Ovary (tissue), 7 donors: ENCODE measurements at regions not wholly inside any gene's neighbourhood (a gene's known extent, or its start where the extent isn't known, plus 50 kb on each side); places are given as distances from the start of the nearest gene placed in this dataset.

Experiments
- DNase-seq, 5 donors: peaks; one replicate each; pipeline ENCODE4 v3.0.0-alpha.2; 2019 to 2020
- H3K27ac ChIP-seq, 2 donors: fragments of 200-600 bp; one replicate each; pipeline versions ENCODE4 v1.5.1 to v1.8.0; 2019 to 2022
- H3K27me3 ChIP-seq: fragments of 200-600 bp; one replicate; pipeline ENCODE4 v1.8.0; 2022
- H3K36me3 ChIP-seq: fragments of 200-600 bp; sonication (generic); one replicate; pipeline ENCODE4 v1.5.1; 2019
- H3K4me1 ChIP-seq: one replicate; pipeline ENCODE4 v1.8.1; 2013; ENCODE audit warnings: mild to moderate bottlenecking, moderate library complexity; ENCODE audit not compliant: insufficient read depth
- H3K4me3 ChIP-seq: fragments of 200-600 bp; sonication (generic); one replicate; pipeline ENCODE4 v1.5.1; 2017
- H3K9me3 ChIP-seq, 2 donors: fragments of 200-600 bp in 1 of 2; sonication (generic) in 1 of 2; one replicate each; pipeline versions ENCODE4 v1.5.1 to v1.8.1; 2013 to 2019; ENCODE audit warnings: mild to moderate bottlenecking in 1 of 2, moderate library complexity in 1 of 2
- CTCF ChIP-seq, 3 donors: fragments of 450-650 bp in 2 of 3; fragments of 200-600 bp in 1 of 3; IDR thresholded peaks; one replicate each; pipeline versions ENCODE4 v1.5.1 to v1.8.0; 2016 to 2022; ENCODE audit warnings: antibody characterized with exemption in 3 of 3, mild to moderate bottlenecking in 1 of 3
- EP300 ChIP-seq: sonication (generic); formaldehyde crosslinking; IDR thresholded peaks from one replicate; pipeline ENCODE4 v1.6.1; 2017; ENCODE audit warnings: antibody characterized with exemption
- POLR2A ChIP-seq: fragments of 450-650 bp; IDR thresholded peaks from one replicate; pipeline ENCODE4 v1.6.1; 2017; ENCODE audit warnings: antibody characterized with exemption, mild to moderate bottlenecking, moderate library complexity
- WGBS, 3 donors: extraction: QIAGEN DNeasy Blood & Tissue Kit in 1 of 3; methylation state at CpG; one replicate each; pipeline versions ENCODE4 v1.1.5 to v1.1.7; 2013 to 2017; 5-methylcytosine and 5-hydroxymethylcytosine counted together
- intact Hi-C, 4 donors: fragments of 100-400 bp; cut with DNase I; formaldehyde crosslinking; loops; one replicate each; pipeline versions ENCODE4 v1.11.0 to v1.15.1; 2022 to 2023
- donor health status: DM: no; HTN: no; CAD: no; lungs with moderate emphysema.
- donor health status: DM: no; HTN: no; CAD: no.
- donor health status: Bipolar disorder and iron deficiency.
- donor health status: DM: no; HTN: no; CAD: no.
- donor health status: DM: yes; HTN: yes; CAD: no.

DNA sequence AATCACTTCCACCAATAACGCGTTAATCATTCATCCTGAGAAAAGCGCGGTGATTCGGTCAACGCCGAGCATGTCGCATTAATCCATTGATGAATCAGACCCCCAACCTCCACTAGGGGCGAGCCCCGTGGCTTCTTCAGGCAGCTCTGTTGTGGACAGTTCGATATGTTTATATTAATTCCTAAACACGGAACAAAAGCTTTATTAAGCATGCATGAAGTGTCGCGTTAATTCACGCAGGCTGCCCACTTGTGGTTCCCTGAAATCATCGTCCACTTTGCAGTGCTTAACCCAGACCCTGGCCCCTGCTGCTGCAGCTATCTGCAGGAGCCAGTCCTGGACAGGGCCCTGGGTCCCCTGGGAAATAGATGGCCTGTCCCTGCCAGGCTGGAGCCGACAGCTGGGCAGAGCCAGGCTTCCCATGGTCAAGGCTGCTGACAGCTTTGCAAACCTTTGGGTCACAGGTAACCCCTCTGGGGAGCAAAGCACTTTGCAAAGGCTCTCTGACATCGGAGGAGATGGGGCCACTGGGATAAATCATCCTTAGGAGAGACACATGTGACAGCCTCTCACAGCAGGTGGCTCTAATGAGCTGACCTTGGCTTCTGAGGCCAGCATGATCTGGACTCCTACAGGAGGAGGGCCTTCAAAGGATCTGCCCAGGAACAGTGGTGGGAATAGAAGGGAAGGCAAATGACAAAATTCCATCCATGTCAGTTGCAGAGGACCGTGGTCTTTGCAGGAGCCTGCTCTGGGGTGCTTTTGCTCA is 137.0 kb upstream of the AJAP1 start:
- Histone ChIP-seq H3K36me3 (no peaks in the 10 kb centered on the region), H3K4me1 (no peaks in the 10 kb centered on the region), H3K9me3 (no peaks in the 10 kb centered on the region), H3K27me3 (no peaks in the 10 kb centered on the region), H3K4me3 (no peak overlapping the region), H3K27ac (no peak overlapping the region)
- no peak for TF ChIP-seq POLR2A
- no peak for TF ChIP-seq CTCF (IDR thresholded peaks at IDR 0.05)
- no peak for TF ChIP-seq EP300
- DNase-seq: no peak
- intact Hi-C loops: no loop called here
- WGBS, 3 donors: 76 to 85% (median 79%) methylated on average over 19 of the region's 19 CpGs

GRCh38 chr1:4518621-4519020 is 135.8 kb upstream of the AJAP1 start:
- 91 to 93% (median 91%) methylated on average over 7 of the region's 7 CpGs for WGBS, 3 donors
- TF ChIP-seq CTCF (IDR thresholded peaks at IDR 0.05): no peak
- TF ChIP-seq POLR2A: no peak
- TF ChIP-seq EP300: no peak

GRCh38 chr1:4519954-4520353 is 134.5 kb upstream of the AJAP1 start:
- WGBS, 3 donors: 89 to 93% (median 91%) methylated on average over 6 of the region's 6 CpGs
- Histone ChIP-seq H3K36me3 (no peaks in the 10 kb centered on the region), H3K27ac (no peak overlapping the region), H3K27me3 (no peaks in the 10 kb centered on the region), H3K9me3 (no peaks in the 10 kb centered on the region), H3K4me1 (no peaks in the 10 kb centered on the region), H3K4me3 (no peak overlapping the region)
- DNase-seq: no peak
- intact Hi-C loops: no loop called here
- TF ChIP-seq CTCF (IDR thresholded peaks at IDR 0.05): no peak
- TF ChIP-seq EP300: no peak
- TF ChIP-seq POLR2A: no peak

More at GRCh38 chr1:4518621-4519020, 135.8 kb upstream of the AJAP1 start:
- Histone ChIP-seq H3K27ac (no peak overlapping the region), H3K36me3 (no peaks in the 10 kb centered on the region), H3K4me3 (no peak overlapping the region), H3K9me3 (no peaks in the 10 kb centered on the region), H3K27me3 (no peaks in the 10 kb centered on the region), H3K4me1 (no peaks in the 10 kb centered on the region)
- intact Hi-C loops: no loop called here
- DNase-seq: no peak

- no peak for DNase-seq
- Histone ChIP-seq H3K9me3 (no peaks in the 10 kb centered on the region), H3K27me3 (no peaks in the 10 kb centered on the region), H3K27ac (no peak overlapping the region), H3K36me3 (no peaks in the 10 kb centered on the region), H3K4me1 (no peaks in the 10 kb centered on the region), H3K4me3 (no peak overlapping the region)
- intact Hi-C loops: no loop called here
- TF ChIP-seq EP300 (no peak), CTCF (IDR thresholded peaks at IDR 0.05) (no peak), POLR2A (no peak)
- 62 to 74% (median 72%) methylated on average over 4 of the region's 4 CpGs for WGBS, 3 donors
Observed at GRCh38 chr1:4523551-4523950, 130.9 kb upstream of the AJAP1 start.
